ENCODE measurements at regions not wholly inside any gene's neighbourhood (a gene's known extent, or its start where the extent isn't known, plus 50 kb on each side); places are given as distances from the start of the nearest gene placed in this dataset.

GRCh38 chr2:48001498-48001897 lies 95.2 kb upstream of the FBXO11 start:
- Histone ChIP-seq H3K4me1 (ENCODE audit: control insufficient read depth, insufficient read depth, low read depth, low read length) (no peaks in the 10 kb centered on the region), H2BK5ac (ENCODE audit: low read depth, low read length, poor library complexity, severe bottlenecking) (no peak overlapping the region), H3K14ac (ENCODE audit: low read length in 2 of 2) (no peak overlapping the region), H3K18ac (ENCODE audit: low read depth in 1 of 2, low read length in 2 of 2) (no peak overlapping the region), H3K79me1 (replicated peaks; ENCODE audit: low read length, poor library complexity, severe bottlenecking) (no peaks in the 10 kb centered on the region), H4K91ac (ENCODE audit: low read length) (no peak overlapping the region), H3K4me3 (ENCODE audit: insufficient read depth in 1 of 2, low read depth in 1 of 2, low read length in 2 of 2) (no peak overlapping the region), H2AK5ac (ENCODE audit: low read length, severe bottlenecking) (no peak overlapping the region), H2BK120ac (ENCODE audit: low read depth, low read length) (no peak overlapping the region), H3K4me2 (ENCODE audit: low read length, poor library complexity, severe bottlenecking) (no peak overlapping the region), H3K4ac (ENCODE audit: low read depth in 1 of 2, low read length in 2 of 2) (no peak overlapping the region), H3K27me3 (ENCODE audit: control insufficient read depth in 1 of 2, insufficient read depth in 1 of 2, low read length in 2 of 2) (no peaks in the 10 kb centered on the region), H3K23ac (ENCODE audit: low read length in 2 of 2) (no peak overlapping the region), H2BK15ac (ENCODE audit: low read depth, poor library complexity, severe bottlenecking) (no peak overlapping the region), H3K36me3 (ENCODE audit: control insufficient read depth in 1 of 2, insufficient read depth in 2 of 2, low read depth in 1 of 2, low read length in 2 of 2) (no peaks in the 10 kb centered on the region), H3K27ac (ENCODE audit: low read length, poor library complexity, severe bottlenecking) (no peak overlapping the region), H4K8ac (ENCODE audit: low read length) (no peak overlapping the region), H3K9ac (ENCODE audit: low read length) (no peak overlapping the region), H3K9me3 (ENCODE audit: control insufficient read depth, low read length) (no peaks in the 10 kb centered on the region), H2BK12ac (ENCODE audit: low read length in 2 of 2) (no peak overlapping the region), H2AFZ (ENCODE audit: low read depth, low read length) (no peak overlapping the region)
- no peak for DNase-seq

- Histone ChIP-seq H3K23ac (ENCODE audit: low read length in 2 of 2) (no peak overlapping the region), H4K91ac (ENCODE audit: low read length) (no peak overlapping the region), H4K8ac (ENCODE audit: low read length) (no peak overlapping the region), H2BK120ac (ENCODE audit: low read depth, low read length) (no peak overlapping the region), H3K4ac (ENCODE audit: low read depth in 1 of 2, low read length in 2 of 2) (no peak overlapping the region), H2AK5ac (ENCODE audit: low read length, severe bottlenecking) (no peak overlapping the region), H2BK5ac (ENCODE audit: low read depth, low read length, poor library complexity, severe bottlenecking) (no peak overlapping the region), H2AFZ (ENCODE audit: low read depth, low read length) (no peak overlapping the region), H2BK12ac (ENCODE audit: low read length in 2 of 2) (no peak overlapping the region), H3K27ac (ENCODE audit: low read length, poor library complexity, severe bottlenecking) (no peak overlapping the region), H3K36me3 (ENCODE audit: control insufficient read depth in 1 of 2, insufficient read depth in 2 of 2, low read depth in 1 of 2, low read length in 2 of 2) (no peaks in the 10 kb centered on the region), H3K18ac (ENCODE audit: low read depth in 1 of 2, low read length in 2 of 2) (no peak overlapping the region), H3K4me2 (ENCODE audit: low read length, poor library complexity, severe bottlenecking) (no peak overlapping the region), H2BK15ac (ENCODE audit: low read depth, poor library complexity, severe bottlenecking) (no peak overlapping the region), H3K4me3 (ENCODE audit: insufficient read depth in 1 of 2, low read depth in 1 of 2, low read length in 2 of 2) (no peak overlapping the region), H3K79me1 (replicated peaks; ENCODE audit: low read length, poor library complexity, severe bottlenecking) (no peaks in the 10 kb centered on the region), H3K9ac (ENCODE audit: low read length) (no peak overlapping the region), H3K14ac (ENCODE audit: low read length in 2 of 2) (no peak overlapping the region), H3K27me3 (ENCODE audit: control insufficient read depth in 1 of 2, insufficient read depth in 1 of 2, low read length in 2 of 2) (no peaks in the 10 kb centered on the region), H3K9me3 (ENCODE audit: control insufficient read depth, low read length) (no peaks in the 10 kb centered on the region), H3K4me1 (ENCODE audit: control insufficient read depth, insufficient read depth, low read depth, low read length) (no peaks in the 10 kb centered on the region)
- no peak for DNase-seq
These were observed 99.8 kb upstream of the FBXO11 start for GRCh38 chr2:48006094-48006493.

- Histone ChIP-seq H2BK15ac (ENCODE audit: low read depth, poor library complexity, severe bottlenecking) (no peak overlapping the region), H3K36me3 (ENCODE audit: control insufficient read depth in 1 of 2, insufficient read depth in 2 of 2, low read depth in 1 of 2, low read length in 2 of 2) (no peaks in the 10 kb centered on the region), H2BK12ac (ENCODE audit: low read length in 2 of 2) (no peak overlapping the region), H3K79me1 (replicated peaks; ENCODE audit: low read length, poor library complexity, severe bottlenecking) (no peaks in the 10 kb centered on the region), H3K9ac (ENCODE audit: low read length) (no peak overlapping the region), H3K4ac (ENCODE audit: low read depth in 1 of 2, low read length in 2 of 2) (no peak overlapping the region), H3K23ac (ENCODE audit: low read length in 2 of 2) (no peak overlapping the region), H2BK5ac (ENCODE audit: low read depth, low read length, poor library complexity, severe bottlenecking) (no peak overlapping the region), H3K18ac (ENCODE audit: low read depth in 1 of 2, low read length in 2 of 2) (no peak overlapping the region), H2AK5ac (ENCODE audit: low read length, severe bottlenecking) (no peak overlapping the region), H3K4me2 (ENCODE audit: low read length, poor library complexity, severe bottlenecking) (no peak overlapping the region), H2BK120ac (ENCODE audit: low read depth, low read length) (no peak overlapping the region), H3K9me3 (ENCODE audit: control insufficient read depth, low read length) (no peaks in the 10 kb centered on the region), H4K8ac (ENCODE audit: low read length) (no peak overlapping the region), H2AFZ (ENCODE audit: low read depth, low read length) (no peak overlapping the region), H3K4me3 (ENCODE audit: insufficient read depth in 1 of 2, low read depth in 1 of 2, low read length in 2 of 2) (no peak overlapping the region), H3K27ac (ENCODE audit: low read length, poor library complexity, severe bottlenecking) (no peak overlapping the region), H3K14ac (ENCODE audit: low read length in 2 of 2) (no peak overlapping the region), H3K27me3 (ENCODE audit: control insufficient read depth in 1 of 2, insufficient read depth in 1 of 2, low read length in 2 of 2) (no peaks in the 10 kb centered on the region), H4K91ac (ENCODE audit: low read length) (no peak overlapping the region), H3K4me1 (ENCODE audit: control insufficient read depth, insufficient read depth, low read depth, low read length) (no peaks in the 10 kb centered on the region)
- WGBS = 98% methylated on average over 2 of the region's 2 CpGs
- DNase-seq = no peak
These were observed 101.5 kb upstream of the FBXO11 start for GRCh38 chr2:48007699-48008268.

- no peak overlapping the region for H3K4ac ChIP-seq (ENCODE audit: low read depth in 1 of 2, low read length in 2 of 2)
- H3K79me1 ChIP-seq (replicated peaks; ENCODE audit: low read length, poor library complexity, severe bottlenecking) = no peaks in the 10 kb centered on the region
- no peak overlapping the region for H3K4me2 ChIP-seq (ENCODE audit: low read length, poor library complexity, severe bottlenecking)
- no peak overlapping the region for H2AK5ac ChIP-seq (ENCODE audit: low read length, severe bottlenecking)
- no peaks in the 10 kb centered on the region for H3K9me3 ChIP-seq (ENCODE audit: control insufficient read depth, low read length)
- H2BK5ac ChIP-seq (ENCODE audit: low read depth, low read length, poor library complexity, severe bottlenecking) = no peak overlapping the region
- H3K18ac ChIP-seq (ENCODE audit: low read depth in 1 of 2, low read length in 2 of 2) = no peak overlapping the region
- no peaks in the 10 kb centered on the region for H3K36me3 ChIP-seq (ENCODE audit: control insufficient read depth in 1 of 2, insufficient read depth in 2 of 2, low read depth in 1 of 2, low read length in 2 of 2)
- DNase-seq = no peak
- no peaks in the 10 kb centered on the region for H3K27me3 ChIP-seq (ENCODE audit: control insufficient read depth in 1 of 2, insufficient read depth in 1 of 2, low read length in 2 of 2)
- H3K14ac ChIP-seq (ENCODE audit: low read length in 2 of 2) = no peak overlapping the region
- H3K4me1 ChIP-seq (ENCODE audit: control insufficient read depth, insufficient read depth, low read depth, low read length) = no peaks in the 10 kb centered on the region
- H3K27ac ChIP-seq (ENCODE audit: low read length, poor library complexity, severe bottlenecking) = no peak overlapping the region
- no peak overlapping the region for H2BK15ac ChIP-seq (ENCODE audit: low read depth, poor library complexity, severe bottlenecking)
- H3K9ac ChIP-seq (ENCODE audit: low read length) = no peak overlapping the region
- no peak overlapping the region for H4K8ac ChIP-seq (ENCODE audit: low read length)
- H2BK120ac ChIP-seq (ENCODE audit: low read depth, low read length) = no peak overlapping the region
- H3K23ac ChIP-seq (ENCODE audit: low read length in 2 of 2) = no peak overlapping the region
- no CpG with 5 or more reads among the region's 2 CpGs for WGBS
- no peak overlapping the region for H2AFZ ChIP-seq (ENCODE audit: low read depth, low read length)
- H4K91ac ChIP-seq (ENCODE audit: low read length) = no peak overlapping the region
- no peak overlapping the region for H2BK12ac ChIP-seq (ENCODE audit: low read length in 2 of 2)
- no peak overlapping the region for H3K4me3 ChIP-seq (ENCODE audit: insufficient read depth in 1 of 2, low read depth in 1 of 2, low read length in 2 of 2)
These were observed 103.0 kb upstream of the FBXO11 start for GRCh38 chr2:48009256-48009655.

Measured in mesenchymal stem cell (in vitro differentiated cells and primary cell).